CD4-positive, alpha-beta T cell treated with Interferon alpha-2 for 1 hour (primary cell): ENCODE measurements at regions not wholly inside any gene's neighbourhood (a gene's known extent, or its start where the extent isn't known, plus 50 kb on each side); places are given as distances from the start of the nearest gene placed in this dataset.
"Not testable (repeated sequence)": the region's sequence is repeated elsewhere in the genome, so short reads cannot be mapped to it uniquely, and the experiment has no call there.

Experiments
- DNase-seq, 2 donors: peaks; one replicate each; pipeline ENCODE4 v3.0.0-alpha.2; 2020 to 2022

DNA sequence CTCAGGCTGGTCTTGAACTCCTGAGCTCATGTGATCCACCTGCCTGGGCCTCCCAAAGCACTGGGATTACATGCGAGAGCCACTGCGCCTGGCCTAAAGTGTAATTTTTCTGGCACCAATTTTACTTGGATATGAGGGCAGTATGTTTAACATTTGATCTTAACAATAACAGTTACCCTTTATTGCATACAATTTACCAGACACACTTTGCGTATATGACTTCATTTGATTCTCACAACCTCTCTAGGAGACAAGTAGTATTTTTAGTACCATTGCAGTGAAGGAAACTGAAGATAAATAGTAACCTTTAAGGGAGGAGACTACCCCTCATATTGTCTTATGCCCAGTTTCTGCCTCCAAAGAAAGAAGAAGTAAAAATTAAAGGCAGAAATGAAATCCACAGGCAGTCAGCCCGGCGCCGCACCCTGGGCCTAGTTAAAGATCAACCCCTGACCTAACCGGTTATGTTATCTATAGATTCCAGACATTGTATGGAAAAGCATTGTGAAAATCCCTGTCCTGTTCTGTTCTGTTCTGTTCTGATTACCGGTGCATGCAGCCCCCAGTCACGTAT lies 54.0 kb downstream of the CYP26A1 start:
- not testable (repeated sequence) for DNase-seq

- no peak for DNase-seq
Measured at GRCh38 chr10:93131986-93132385, 58.3 kb downstream of the CYP26A1 start.

DNA sequence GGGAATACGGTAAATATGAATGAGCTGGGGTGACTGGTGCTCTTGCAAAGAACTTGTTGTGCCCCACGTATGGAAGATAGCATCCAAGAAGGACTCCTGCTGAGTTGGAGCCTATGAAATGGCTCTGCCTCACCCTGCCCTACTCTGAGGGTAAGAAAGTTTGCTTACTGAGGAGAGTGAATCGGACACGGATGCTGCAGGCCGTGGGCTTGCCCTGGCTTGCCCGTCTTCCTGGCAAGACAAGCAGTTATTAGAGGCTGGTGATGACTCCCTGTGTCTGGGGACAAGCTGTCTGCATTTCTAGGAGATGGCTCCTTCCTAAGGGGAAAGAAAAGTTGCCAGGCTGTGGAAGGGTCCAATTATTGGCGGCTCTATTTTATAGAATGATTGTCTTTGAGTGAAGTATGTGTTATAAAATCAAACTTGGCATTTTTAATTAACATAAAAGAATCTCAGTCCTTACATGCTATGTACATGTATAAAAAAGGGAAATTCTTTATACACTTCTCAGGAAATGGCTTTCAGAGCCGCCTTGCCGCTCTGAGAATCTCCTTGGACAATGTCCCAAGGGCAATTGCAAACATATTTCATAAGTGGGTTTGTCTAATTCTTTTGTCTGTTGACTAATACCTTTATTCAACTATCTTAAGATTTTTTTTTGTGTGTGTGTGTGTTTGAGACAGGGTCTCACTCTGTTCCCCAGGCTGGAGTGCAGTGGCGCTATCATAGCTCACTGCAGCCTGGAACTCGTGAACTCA lies 64.6 kb downstream of the CYP26A1 start:
- no peak for DNase-seq

GRCh38 chr10:93139059-93139655 lies 65.5 kb downstream of the CYP26A1 start:
- DNase-seq: no peak

DNA sequence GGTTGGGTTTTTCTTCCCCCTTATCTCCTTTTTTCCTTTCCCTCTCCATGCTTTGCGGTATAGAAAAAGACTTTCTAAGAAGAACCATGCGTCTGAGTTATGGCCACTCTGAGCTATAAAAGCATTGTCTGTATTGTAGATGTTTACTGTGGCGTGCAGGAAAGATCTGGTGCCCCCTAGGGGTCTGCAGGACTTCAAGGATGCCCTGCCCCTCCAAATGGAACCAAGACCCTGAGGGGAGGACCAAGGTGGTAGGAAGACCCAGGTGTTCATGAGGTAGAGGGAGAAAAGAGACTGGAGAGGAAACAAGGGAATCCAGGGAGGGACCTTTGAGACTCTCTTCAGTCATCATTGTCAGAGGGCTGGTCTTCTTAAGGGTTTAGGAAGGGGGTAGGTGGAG lies 68.8 kb downstream of the CYP26A1 start:
- no peak for DNase-seq

DNA sequence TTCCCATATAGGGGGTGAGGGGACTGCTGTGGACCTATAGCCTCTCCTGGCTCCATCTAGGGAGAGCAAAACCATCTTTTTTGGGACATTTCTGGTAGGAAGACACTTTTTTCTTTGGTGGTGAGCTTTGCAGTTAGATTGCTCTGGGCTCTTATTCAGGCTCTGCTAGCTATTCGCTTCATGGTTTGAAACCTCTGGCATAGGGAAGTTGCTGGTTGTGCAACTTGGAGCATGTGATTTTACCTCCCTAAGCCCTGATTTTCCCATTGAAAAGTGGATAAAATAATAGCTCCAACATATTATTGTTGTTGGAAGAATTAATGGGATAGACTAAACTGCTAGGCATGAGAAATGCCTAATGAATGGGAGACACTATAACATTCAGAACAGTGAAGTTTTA lies 69.6 kb downstream of the CYP26A1 start:
- no peak for DNase-seq

DNA sequence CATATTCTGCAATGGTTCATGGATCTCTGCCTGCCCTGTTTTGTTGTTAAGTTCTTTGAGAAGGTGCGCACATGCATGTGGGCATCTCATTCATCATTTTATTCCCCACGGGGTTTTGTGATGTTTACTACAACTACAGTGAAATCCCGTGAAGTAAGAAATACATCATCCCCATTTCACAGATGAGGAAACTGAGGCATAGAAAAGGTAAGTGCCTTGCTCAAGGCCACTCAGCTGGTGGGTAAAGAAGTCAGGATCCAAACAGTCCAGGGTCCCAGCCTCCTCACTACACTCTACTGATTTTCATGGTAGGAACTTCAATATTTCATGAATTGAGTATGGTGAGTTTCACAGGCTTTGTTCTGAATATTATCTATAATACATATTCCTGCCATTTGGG lies 72.6 kb downstream of the CYP26A1 start:
- no peak for DNase-seq

DNA sequence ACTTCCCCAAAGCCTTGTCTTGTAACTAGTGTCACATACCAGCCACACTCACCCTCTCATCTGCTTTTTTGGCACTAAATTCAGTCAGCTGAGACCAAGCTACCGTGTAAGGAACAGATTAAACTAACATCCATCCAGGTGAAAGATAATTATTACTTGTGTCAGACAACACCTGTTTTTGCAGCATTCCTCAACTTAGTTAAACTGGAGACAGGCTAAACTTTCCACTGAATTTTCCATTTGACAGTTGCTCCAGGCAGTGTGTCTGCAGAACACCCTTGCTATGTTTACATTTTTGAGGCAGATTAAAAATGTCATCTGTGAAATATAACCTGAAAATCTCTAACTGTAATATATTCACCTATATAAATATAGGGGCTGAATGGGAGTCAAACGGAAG lies 73.6 kb downstream of the CYP26A1 start:
- DNase-seq: no peak

DNA sequence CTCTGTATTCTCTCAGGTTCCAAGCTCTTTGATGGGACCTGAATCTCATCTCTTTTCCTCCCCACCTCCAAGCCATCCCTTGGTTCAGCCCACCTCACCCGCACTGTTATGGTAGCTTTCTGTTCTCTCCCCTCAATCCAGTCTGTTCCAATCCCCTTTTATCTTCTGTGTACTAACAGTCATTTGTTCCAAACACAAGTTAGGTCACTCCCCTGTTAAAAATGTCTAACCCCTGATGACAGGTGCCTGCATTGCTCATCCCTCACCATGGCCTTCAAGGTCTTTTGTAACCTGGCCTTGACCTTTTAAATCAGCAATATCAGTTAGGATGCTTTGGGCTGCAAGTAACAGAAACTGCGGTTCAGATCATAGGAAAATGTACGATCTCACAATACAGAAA lies 74.8 kb downstream of the CYP26A1 start:
- DNase-seq: no peak

- DNase-seq: no peak
Measured at GRCh38 chr10:93149761-93150160, 76.1 kb downstream of the CYP26A1 start.

DNA sequence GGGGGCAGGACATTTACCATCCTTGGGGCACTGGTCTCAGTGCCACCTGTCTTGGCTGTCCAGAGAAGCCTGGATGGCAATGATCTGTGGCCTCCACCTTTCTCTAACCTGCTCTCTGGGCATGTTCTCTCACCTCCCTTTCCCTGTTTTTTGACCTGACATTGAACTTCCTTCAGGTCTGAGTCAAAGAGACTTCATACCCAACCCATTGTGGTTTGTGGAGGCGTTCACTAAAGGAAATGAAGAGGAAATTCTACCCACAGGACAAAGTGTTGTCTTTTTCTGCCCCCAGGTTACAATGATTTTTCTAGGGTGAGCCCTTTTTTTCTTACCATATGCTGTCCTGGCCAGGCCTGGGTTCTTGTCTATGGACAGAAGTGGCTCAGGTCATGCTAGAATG lies 76.6 kb downstream of the CYP26A1 start:
- DNase-seq: no peak

DNA sequence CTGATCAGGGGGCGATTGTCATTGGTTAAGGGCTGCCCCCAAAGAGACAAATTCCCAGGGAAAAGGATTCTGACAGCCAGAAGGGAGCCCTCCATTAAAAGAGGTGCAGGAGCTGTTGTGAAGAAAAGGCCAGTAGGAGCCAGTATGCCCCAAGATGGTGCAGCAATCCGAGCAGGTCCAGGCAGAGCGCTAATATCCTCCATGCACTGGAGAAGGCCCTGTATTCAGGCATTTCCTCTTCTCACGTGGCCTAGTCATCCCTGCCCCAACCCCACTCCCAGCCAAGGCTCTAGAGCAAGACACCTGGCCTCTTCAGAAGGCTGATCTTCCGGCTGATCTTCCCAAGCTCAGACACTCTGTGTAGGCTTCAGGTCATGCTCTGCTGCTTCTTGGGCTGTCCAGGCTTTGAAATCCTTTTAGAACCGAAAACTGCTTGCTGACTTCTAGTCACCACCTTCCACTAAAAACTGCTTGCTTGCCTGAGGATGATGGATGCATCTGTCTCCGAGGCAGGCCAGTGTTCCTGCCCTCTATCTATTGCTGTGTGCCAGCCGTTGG lies 77.4 kb downstream of the CYP26A1 start:
- no peak for DNase-seq

- DNase-seq: no peak
Measured at GRCh38 chr10:93152136-93152535, 78.4 kb downstream of the CYP26A1 start.

DNA sequence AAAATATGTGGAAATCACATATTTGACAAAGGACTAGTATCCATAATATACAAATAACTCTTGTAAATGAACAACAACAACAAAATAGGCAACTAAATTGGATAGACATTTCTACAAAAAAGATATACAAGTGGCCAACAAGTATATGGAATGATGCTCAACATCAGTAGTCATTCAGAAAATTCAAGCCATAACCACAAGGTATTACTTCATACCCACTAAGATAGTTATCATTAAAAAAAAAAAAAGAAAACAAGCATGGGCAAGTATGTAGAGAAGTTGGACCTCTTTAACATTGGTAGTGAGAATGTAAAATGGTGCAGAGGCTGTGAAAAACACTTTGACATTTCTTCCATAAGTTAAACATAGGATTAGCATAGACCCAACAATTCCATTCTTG lies 80.8 kb downstream of the CYP26A1 start:
- DNase-seq: no peak

GRCh38 chr10:93160140-93160539 lies 86.4 kb downstream of the CYP26A1 start:
- no peak for DNase-seq

- DNase-seq: peak in 1 of 2 donors; percentile 46
Measured at GRCh38 chr10:93160829-93161228, 87.1 kb downstream of the CYP26A1 start.

GRCh38 chr10:93165367-93165766 lies 91.7 kb downstream of the CYP26A1 start:
- no peak for DNase-seq

- DNase-seq: no peak
Measured at GRCh38 chr10:93166134-93166533, 92.4 kb downstream of the CYP26A1 start.

DNA sequence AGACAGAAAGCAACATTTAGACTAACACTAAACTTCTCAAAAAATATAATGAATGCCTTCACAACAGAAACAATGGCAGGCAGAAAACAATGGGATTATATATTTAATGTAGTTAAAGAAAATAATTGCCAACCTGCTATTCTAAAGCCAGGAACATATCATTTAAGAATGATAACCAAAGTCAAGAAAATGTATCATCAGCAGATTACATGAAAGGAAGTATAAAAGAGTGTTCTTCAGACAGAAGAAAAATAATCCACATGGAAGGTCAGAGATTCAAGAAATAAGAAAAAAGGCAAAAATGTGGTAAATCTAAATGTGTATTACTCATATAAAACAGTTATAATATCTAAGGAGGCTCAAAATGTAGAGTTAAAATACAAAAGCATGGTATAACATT lies 98.1 kb downstream of the CYP26A1 start:
- DNase-seq: no peak

DNA sequence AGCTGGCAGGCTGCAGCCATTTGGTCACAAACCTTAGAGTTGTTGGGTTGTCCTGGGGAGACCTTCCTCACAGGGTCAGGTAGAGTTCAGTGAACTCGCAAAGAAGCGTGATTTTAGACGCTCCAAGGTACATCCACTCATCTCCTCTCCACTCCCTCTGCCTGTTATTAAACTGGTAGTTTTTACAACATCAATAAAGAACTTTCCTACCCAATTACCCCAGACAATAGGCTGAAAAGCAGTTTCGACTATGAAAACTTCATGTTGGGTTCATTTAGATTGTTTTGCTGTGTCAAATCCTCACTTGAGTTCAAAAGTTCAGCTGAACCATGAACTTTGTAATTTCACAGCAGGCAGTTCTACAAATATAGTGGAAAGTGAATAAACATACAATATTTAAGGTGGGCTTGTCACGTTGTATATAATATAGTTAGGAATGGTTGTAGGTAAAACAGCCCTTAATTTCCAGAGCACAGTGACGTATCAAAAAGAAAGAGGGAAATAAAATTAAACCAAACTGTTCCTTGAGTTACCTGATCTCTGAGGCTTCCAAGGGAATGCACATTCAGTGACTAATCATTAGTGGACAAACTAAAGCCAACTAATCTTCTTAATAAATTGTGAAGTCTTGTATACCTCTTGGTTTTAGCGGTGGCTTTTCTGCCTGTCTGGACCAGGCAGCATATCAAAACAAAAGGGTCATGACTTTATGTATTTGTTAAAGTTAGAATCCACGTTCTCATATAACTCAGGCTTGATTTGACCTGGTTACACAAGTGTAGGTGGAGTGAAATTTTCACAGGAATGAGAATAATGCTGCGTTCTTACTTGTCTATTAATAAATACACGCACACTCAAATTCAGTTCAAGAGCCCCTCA lies 100.5 kb downstream of the CYP26A1 start:
- DNase-seq: no peak

DNA sequence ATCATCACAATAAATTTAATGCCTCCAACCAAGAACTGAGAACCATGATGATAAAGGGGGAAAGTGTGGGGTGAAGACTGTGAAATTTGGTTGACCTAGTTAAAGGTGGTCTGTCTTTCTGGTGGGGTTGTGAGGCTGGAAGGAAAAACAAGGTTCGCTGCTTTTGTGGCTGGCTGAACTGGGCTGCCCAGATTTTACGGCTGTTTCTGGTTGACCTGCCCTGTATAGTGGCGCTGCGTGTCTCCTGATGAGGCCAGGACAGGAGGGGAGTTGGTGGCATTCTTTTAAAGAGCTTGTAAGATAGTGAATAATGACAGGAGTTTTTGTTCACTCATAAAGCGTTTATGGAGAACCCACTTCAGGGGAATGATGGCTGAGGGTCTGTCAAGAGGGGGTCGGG lies 101.8 kb downstream of the CYP26A1 start:
- DNase-seq: no peak

DNA sequence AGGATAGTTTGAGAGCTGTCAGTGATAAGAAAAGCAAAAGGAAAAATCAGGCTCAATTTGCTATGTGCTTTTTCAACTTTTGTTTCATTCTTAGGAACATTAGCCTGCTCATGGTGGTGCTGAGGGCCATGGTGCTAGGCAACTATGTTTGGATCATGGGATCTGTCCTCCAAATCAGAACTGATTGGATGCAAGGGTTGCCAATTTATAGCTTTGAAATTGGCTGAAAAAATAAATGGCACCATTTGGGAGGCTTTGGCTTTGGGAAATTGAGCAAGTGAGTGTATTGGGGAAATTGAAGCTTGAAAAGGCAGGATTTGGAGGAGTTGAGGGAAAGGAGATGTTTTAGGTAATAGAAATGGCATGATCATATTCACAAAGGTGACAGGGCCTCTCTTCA lies 103.8 kb downstream of the CYP26A1 start:
- DNase-seq: no peak

- no peak for DNase-seq
Measured at GRCh38 chr10:93178226-93178625, 104.5 kb downstream of the CYP26A1 start.
